GM18507 (cell line): ENCODE measurements at regions not wholly inside any gene's neighbourhood (a gene's known extent, or its start where the extent isn't known, plus 50 kb on each side); places are given as distances from the start of the nearest gene placed in this dataset.
"Not testable (repeated sequence)": the region's sequence is repeated elsewhere in the genome, so short reads cannot be mapped to it uniquely, and the experiment has no call there.

ENCODE experiments used
- DNase-seq: peaks from one replicate; pipeline ENCODE4 v3.0.0; 2011; ENCODE audit warnings: low read depth; ENCODE audit not compliant: insufficient read length; ENCODE audit errors: extremely low spot score
- FAIRE-seq: peaks from 2 replicates; lab custom pipeline; 2011; peaks lifted over from hg19 to GRCh38; lab: Jason Lieb, UNC

DNA sequence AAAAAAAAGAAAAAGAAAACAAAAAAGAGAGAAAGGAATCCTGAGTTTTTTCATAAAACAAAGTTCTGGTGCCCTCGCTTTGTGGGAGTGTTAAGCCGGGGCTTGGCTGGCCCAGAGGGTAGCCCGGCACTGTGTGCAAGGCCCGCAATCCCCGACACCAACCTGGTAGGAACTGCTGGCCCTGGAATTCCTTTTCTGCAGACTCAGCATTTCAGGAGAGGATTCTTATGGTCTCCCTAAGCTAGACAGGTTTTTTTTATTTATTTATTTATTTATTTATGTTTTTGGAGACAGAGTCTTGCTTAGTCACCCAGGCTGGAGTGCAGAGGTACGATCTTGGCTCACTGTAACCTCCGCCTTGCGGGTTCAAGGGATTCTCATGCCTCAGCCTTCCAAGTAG is 238.8 kb downstream of the PDCD6IP start:
- DNase-seq: no peak
- FAIRE-seq: no peak

DNA sequence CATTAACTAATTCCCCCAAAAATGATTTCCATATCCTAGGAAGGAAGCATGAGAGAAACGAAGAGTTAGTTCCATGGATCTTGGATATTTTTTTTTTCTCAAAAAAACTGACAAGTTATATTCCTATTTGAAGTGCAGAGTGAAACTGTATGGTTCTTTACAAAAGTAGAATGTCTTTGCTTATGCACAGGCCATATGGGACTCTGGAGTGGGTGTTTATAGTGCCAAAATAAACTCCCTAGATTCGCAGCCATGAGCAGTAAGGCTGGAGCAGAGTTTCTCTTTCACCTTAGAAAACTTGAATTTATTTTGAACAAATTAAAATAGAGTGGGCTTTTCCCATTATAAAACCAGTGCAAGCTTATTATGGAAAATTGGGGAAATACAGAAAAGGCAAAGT is 239.7 kb downstream of the PDCD6IP start:
- no peak for FAIRE-seq
- no peak for DNase-seq

DNA sequence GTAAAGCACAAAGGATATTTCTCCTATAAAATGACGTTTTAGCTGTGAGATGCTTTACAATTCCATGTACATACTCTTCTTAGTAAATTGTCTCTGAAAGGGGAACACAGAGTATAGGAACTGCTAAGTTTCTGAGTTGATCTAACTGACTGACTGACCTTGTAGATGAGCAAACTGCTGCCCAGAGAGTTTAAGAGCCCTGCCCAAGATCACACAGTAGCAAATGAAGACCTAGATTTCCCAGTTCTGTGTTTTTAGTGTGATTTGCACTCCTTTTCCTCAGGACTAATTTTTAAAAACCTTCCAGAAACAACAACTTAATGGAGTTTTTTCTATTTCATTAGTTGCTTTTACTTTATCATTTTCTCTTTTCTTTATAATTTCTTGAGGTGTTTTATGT is 247.7 kb downstream of the PDCD6IP start:
- DNase-seq: no peak
- no peak for FAIRE-seq

DNA sequence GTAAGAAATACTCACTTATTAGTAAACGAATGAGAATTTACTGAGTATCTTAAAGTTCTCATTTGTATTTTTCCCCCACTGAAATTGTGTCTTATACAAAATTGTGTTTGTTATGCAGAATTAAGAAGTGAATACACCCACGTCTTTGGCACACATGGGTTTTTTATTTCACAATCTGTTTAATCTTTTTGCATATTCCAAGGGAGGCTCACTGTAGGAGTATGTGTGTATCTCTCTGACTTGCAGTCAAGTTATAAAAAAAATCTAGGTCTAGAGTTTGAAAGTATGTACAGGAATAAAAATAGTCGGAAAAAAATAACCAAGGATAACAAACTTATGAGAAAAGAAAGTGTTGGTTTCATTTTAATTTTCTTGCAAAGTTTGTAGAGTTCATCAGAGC is 255.2 kb downstream of the PDCD6IP start:
- FAIRE-seq: peak; percentile 50
- DNase-seq: no peak

DNA sequence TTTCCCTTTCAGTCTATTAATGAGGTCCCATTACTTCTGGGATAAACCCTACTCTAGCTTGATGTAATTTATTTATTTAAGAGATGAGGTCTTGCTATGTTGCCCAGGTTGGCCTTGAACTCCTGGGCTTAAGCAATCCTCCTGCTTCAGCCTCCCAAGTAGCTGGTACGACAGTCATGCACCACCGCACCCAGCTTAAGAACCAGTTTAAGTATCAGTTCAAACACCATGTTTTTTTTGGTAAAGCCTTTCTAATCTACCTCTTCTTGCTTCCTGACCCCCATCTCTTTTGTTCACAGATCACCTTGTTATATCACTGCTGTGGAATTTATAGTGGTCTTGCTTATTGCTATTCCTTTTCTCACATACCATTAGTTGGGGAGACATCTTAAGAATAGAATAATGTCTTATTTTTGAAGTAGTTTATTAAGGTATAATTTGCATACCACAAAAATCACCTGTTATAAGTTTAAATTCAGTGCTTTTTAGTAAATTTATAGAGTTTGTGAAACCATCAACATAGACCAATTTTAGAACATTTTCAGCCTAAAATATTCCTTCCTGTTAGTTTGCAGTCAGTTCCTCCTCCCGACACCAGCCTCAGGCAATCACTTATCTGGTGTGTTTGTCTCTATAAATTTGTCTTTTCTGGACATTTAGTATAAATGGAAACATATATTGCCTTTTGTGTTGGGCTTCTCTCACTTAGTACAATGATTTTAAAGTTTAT is 257.9 kb downstream of the PDCD6IP start:
- FAIRE-seq (no peak), DNase-seq (no peak)

DNA sequence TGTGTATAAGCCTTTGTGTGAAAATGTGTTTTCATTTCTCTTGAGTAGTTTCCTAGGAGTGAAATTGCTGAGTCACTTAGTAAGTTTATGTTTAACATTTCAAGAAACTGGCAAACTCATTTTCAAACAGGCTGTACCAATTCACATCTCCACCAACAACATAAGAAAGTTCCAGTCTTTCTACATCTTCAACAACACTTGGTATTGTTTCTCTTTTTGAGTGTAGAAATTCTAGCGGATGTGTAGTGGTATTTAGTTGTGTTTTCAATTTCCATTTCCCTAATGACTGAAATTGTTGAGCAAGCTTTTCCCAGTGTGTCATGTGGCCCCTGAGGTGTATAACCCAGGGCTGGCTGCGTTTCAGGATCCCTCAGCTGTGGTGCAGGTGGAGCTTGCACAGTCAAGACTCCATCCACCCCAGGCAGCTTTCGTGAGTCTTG is 258.5 kb downstream of the PDCD6IP start:
- no peak for DNase-seq
- FAIRE-seq: peak; percentile 96

DNA sequence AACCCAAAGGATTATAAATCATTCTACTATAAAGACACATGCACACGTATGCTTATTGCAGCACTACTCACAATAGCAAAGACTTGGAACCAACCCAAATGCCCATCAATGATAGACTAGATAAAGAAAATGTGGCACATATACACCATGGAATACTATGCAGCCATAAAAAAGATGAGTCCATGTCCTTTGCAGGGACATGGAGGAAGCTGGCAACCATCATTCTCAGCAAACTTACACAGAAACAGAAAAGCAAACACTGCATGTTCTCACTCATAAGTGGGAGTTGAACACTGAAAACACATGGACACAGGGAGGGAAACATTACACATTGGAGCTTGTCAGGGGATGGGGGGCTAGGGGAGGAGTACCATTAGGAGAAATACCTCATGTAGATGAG is 262.6 kb downstream of the PDCD6IP start:
- not testable (repeated sequence) for FAIRE-seq, DNase-seq

DNA sequence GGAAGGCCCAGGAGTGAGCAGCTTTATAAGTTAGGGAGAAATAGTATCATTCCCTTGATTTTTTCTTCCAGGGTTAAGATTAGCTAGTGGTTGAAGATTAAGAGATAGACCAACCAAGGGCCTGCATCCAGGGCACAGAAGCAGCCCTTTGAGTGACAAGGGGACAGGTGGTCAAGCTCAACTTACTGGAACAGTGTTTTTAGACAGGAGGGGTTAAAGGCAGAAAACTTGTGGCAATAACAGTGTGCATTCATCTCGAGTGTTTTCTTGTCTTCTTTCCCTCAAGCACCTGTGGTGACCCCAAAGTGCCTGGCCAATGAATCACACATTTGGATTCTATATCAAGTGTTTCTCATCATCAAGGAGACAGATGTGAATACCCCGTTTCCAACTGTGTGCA is 267.5 kb downstream of the PDCD6IP start:
- DNase-seq (no peak), FAIRE-seq (no peak)

DNA sequence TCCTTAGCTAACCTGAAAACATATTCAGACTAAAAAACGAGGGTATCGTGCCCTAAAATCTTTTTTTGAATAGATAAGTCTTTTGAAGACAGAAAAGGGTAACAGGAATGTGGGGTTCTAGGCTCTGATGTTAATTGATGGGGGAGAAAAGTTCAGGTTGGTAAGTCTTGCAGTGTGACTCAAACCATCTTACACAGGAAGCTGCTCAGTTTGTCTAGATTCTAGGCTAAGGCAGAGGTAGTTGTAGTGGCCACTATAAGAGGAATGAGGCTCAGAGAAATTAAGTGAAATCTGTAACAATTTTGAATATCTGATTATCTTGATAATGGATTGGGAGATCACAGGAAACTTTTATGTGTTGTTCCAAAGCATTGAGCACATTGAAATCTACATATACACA is 267.9 kb downstream of the PDCD6IP start:
- no peak for DNase-seq
- peak; percentile 15 for FAIRE-seq

DNA sequence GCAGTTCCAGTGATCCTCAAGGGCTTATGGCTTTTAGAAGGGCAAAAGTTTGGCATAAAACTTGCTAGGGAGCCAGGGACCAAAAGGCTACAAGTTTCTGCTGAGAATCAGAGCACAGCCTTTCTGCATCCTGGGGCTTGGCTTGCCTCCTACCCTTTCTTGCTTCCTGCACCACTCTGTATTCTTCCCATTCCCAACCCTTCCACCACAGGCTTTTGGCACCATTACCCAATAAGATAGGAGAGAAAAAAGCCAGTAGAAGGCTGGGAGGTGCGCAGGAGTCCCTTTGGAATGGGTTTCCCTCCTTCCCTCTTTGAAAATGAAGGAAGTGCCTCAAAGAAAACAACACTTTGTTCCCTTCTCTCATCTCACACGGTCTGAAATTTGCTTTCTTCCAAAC is 268.6 kb downstream of the PDCD6IP start:
- DNase-seq: no peak

DNA sequence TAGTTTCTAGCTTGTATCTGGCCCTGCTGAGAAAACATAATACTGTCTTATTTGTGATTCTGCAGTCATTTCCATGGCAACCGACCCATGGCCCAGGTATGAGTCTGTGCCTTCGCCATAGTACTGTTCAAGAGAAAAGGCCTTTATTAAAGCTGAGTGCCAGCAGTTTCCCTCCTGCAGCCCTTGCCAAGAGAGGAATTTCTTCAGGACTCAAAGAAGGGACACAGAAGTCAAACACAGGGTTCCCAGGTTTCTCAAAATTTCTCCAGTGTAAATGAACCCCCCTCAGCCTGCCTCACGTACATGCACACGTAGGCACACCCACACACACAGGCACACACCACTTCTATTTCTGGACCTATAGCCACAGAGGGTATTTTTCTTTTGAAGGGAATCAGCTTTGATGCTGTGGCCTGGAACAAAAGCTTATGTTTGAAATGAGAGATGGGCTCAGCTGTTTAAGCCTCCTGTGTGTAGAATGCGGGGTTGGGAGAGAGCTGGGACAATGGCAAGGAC is 269.2 kb downstream of the PDCD6IP start:
- no peak for FAIRE-seq
- DNase-seq: no peak

More for the DNA sequence above, 268.6 kb downstream of the PDCD6IP start:
- FAIRE-seq: no peak

DNA sequence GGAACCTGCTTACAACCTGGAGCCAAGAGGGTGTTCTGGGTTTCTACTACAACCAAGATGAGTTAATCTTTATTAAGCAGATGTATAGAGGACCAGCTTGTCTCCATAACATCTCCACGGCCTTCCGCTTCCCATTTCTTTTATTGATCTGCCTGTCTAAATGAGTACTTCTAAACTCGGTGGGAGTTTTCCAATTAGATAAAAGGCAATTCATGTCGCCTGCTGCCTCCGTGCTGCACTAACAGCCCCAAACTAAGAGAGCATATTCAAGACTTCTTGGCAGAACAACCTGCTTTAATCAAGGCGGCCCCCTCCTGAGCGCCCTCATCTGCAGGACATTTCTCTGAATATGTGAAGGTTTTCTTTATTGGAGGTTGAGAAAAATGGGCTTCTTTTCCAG is 270.1 kb downstream of the PDCD6IP start:
- no peak for FAIRE-seq
- DNase-seq: no peak

DNA sequence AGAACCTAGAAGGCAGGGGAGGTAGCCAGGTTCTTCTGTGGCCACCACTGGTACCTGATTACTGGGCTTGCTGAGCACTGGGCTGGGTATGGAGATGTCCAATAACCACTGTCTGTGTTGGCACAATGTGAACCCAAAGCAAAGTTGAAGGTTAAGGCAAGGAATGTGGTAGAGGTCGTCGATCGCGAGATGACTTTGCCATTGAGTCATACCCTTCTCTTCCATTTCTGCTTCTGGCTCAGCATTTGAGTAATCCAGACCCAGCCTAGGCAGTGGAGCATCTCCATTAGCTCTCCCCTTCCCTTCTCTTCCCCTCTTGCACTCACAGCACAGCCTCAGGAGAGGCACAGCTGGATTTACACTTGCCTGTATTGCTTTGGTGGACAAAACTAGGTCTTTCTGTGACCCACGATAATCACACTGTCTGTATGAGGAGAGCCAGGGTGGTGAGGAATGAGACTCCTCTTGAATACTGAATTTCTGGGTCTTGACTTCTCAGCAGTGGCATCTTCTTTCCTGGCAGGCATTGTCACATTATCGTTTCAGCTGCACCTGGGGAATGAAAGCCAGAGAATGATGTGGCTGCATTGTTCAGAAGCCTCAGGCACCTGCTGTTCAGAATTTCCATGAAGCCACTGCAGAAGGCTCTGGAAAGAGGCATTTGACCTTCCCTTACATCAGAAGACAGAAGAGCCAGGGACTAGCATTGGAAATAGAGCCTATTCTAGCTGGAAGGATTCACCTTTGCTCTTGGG is 272.6 kb downstream of the PDCD6IP start:
- FAIRE-seq (peak; percentile 64), DNase-seq (no peak)

DNA sequence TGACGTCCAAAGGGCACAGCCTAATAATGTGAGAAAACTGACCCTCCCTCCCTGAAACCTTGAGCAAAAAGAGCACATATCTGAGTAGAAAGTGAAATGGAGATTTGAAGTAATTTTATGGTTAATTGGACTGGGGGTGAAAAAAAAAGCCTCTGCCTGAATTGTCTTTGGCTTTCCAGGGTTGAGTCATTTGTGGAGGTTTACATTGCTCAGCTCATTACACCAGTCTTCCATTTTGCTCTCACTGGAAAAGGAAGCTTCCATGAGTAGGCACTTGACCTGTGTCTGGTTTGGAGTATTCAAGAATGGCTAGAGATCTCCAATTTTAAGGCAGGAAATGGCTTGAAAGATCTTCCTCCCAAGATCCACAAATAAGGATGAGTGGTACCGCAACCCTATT is 273.9 kb downstream of the PDCD6IP start:
- no peak for DNase-seq
- FAIRE-seq: no peak

DNA sequence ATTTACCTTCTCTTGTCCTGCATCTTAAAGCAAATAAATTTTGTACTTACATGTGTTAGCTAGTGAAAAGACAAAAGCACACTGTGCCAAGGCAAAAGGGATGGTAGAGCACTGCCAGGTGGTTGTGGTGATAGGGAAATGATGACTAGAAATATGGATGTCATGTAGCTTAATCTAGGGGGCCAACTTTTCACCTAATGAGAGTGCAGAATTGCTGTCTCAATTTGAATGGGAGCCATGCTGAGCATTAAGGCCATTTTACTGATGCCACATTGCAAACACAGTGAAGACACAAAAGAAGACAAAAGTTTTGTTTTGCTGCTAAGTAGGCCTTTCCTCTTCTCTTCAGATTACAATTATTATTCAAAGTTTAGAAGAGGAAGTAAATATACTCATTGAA is 274.7 kb downstream of the PDCD6IP start:
- DNase-seq (no peak), FAIRE-seq (peak; percentile 65)

DNA sequence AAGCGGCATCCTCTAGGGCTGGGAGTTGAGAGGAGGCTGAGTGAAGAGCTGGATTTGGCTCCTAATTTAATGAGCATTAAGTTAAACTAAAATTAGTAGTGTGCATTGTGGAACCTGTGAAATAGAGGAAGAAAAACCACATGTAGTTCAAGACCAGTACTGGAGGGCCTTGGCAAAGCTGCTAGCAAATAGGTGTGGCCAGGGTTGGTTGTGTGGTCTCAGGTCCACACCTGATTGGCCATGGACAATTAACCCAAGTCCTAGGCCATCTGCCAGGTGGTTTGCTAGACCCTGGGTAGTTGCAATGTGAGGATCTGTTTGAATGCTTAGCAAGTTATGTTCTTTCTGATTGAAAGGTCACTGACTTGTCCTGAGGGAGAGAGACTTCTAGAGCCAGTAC is 275.5 kb downstream of the PDCD6IP start:
- DNase-seq (no peak), FAIRE-seq (peak; percentile 72)

DNA sequence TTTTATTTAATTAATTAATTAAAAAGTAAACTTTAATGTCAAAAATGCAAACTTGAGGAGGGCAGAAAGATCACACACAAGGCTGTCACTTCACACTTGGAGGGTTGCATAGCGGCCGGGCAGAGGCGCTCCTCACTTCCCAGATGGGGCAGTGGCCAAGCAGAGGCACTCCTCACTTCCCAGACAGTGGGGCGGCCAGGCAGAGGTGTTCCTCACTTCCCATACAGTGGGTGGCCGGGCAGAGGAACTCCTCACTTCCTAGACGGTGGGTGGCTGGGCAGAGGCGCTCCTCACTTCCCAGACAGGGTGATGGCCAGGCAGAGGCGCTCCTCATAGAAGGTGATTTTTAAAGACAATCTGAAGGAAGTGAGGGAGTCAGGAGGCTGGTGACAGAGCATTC is 277.5 kb downstream of the PDCD6IP start:
- no peak for DNase-seq
- FAIRE-seq: no peak

DNA sequence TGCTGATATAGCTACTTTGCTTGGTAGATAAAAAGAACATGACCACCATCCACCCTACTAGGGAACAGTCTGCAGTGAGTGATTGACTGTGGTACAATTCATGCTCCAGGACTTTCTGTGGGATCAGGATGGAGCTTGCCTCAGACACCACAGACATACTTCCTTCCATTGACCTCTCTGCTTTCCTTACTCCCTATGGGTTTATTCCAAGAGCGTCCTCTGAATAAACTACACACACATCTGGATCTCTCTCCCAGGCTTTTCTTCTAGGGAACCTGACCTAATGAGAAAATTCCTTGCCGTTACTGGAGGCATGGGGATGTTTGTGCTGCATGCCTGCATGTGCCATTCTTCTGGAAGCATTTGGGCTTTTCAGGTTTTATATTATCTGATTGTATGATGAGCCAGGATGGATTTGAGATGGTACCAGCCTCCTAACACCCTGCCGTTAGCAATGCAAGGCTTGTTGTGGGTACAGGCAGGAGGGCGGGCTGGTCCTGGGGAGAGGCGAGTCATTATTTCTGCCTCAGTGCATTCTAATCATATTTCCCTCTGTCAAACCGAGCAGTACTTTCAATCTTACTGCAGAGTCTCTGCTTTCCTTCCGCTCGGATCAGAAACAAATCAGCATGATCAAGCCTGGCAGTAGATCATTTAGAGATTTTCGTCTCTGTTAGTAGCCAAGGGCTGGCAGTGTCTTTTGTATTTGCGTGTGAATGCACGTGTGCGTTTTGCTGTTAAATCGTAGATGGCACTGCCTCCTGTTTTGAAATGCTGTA is 279.2 kb downstream of the PDCD6IP start:
- FAIRE-seq: peak; percentile 91

DNA sequence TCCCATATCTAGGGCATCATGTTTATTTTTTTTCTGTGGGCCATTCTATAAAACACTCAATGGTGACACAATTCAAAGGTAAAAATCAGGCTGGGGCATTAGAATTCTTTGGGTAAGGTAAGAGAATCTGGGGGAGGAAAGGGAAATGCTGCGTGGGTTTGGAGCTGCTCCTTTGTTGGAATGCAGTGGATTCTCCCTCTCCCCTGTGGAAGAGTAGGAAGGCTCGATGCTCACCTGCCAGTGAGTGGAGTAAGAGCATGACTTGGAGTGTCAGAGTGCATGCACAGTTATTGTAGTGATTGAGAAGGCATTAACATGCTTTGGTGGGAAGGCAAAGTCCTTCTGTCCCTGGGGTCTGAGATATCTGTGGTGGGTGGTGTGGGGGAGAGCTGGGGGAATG is 280.0 kb downstream of the PDCD6IP start:
- DNase-seq (no peak), FAIRE-seq (no peak)

More for the DNA sequence above, 279.2 kb downstream of the PDCD6IP start:
- no peak for DNase-seq

DNA sequence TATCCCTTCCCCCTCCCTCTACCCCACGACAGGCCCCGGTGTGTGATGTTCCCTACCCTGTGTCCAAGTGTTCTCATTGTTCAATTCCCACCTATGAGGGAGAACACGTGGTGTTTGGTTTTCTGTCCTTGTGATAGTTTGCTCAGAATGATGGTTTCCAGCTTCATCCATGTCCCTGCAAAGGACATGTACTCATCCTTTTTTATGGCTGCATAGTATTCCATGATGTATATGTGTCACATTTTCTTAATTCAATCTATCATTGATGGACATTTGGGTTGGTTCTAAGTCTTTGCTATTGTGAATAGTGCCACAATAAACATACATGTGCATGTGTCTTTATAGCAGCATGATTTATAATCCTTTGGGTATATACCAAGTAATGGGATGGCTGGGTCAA is 281.4 kb downstream of the PDCD6IP start:
- not testable (repeated sequence) for FAIRE-seq

More for the DNA sequence above, 281.4 kb downstream of the PDCD6IP start:
- DNase-seq: not testable (repeated sequence)
